ENCODE measurements at regions not wholly inside any gene's neighbourhood (a gene's known extent, or its start where the extent isn't known, plus 50 kb on each side); places are given as distances from the start of the nearest gene placed in this dataset.

DNA sequence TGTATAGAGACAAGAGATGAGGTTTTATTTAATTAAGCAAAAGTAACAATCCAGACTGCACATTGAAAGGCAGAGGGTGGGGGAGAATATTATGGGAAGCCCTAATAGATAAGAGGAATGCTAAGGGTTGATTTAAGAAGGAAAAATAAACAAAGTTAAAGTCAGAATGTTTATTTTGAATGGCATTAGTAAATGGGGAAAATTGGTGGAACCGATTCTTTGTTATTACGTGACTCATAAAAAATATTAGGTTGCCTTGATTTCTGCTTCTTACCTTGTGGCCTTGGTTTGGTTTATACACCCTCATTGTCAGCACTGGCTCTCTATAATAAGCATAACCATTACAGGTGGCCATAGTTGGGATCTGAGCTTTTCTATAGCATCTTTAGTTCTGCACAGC lies 674.8 kb upstream of the CITED2 start:
- ChIA-PET CTCF (no interaction called here), POLR2A (interaction anchor here (0.6 to 1.4 kb wide), 3 partner anchors 69 to 1525 kb away, joined by 3 to 6 read pairs (median 3); no protein-coding TSS in a partner anchor)
- Mint-ChIP-seq H3K4me3 (ENCODE audit: unreplicated experiment) (no peak overlapping the region), H3K4me1 (ENCODE audit: insufficient read depth, unreplicated experiment) (peaks cover 35% of the 10 kb centered on the region), H3K27ac (ENCODE audit: low read depth, unreplicated experiment) (peak overlapping the region; percentile 36), H3K36me3 (ENCODE audit: insufficient read depth, unreplicated experiment) (no peaks in the 10 kb centered on the region), H3K9me3 (ENCODE audit: unreplicated experiment) (no peaks in the 10 kb centered on the region), H3K27me3 (ENCODE audit: insufficient read depth, unreplicated experiment) (no peaks in the 10 kb centered on the region)
- BruUV-seq (replicated peaks), result no TSS peak
- TF ChIP-seq, protein P1, sequence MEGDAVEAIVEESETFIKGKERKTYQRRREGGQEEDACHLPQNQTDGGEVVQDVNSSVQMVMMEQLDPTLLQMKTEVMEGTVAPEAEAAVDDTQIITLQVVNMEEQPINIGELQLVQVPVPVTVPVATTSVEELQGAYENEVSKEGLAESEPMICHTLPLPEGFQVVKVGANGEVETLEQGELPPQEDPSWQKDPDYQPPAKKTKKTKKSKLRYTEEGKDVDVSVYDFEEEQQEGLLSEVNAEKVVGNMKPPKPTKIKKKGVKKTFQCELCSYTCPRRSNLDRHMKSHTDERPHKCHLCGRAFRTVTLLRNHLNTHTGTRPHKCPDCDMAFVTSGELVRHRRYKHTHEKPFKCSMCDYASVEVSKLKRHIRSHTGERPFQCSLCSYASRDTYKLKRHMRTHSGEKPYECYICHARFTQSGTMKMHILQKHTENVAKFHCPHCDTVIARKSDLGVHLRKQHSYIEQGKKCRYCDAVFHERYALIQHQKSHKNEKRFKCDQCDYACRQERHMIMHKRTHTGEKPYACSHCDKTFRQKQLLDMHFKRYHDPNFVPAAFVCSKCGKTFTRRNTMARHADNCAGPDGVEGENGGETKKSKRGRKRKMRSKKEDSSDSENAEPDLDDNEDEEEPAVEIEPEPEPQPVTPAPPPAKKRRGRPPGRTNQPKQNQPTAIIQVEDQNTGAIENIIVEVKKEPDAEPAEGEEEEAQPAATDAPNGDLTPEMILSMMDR (IDR thresholded peaks at IDR 0.05; ENCODE audit: unreplicated experiment), result no peak
- DNase-seq (ENCODE audit: unreplicated experiment), result no peak
- intact Hi-C loops (cut with micrococcal nuclease), result loop anchor here (10.0 kb wide), 1 partner anchor 284 kb away; no protein-coding TSS in a partner anchor

DNA sequence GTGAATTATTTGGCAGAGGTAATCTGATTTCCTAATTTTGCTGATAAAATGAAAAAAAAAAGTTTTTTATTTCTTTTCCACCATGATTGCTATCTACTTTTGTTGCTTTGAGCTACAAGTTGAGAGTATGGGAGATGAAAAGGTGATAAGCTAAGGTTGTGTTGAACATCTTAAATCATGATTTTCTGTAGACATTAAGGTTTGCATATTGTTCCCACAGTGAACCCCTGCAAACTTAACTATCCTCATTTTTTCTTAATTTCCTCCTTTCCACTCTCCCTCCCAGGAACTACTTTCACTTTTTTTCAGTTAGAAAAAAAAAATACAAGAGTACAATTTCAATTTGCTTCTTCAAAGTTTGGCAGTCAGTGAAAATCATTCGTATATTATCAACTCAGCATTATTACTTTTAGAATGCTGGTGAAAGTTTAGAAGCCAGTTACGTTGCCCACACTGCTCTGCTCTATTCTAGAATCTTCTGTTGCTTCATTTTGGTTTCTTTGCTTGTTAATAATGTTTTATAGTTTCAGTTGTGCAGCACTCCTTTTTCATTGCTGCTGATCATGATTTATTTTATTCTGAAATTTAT lies 673.8 kb upstream of the CITED2 start:
- Mint-ChIP-seq H3K27ac (ENCODE audit: low read depth, unreplicated experiment) (peak overlapping the region; percentile 36), H3K4me1 (ENCODE audit: insufficient read depth, unreplicated experiment) (peaks cover 44% of the 10 kb centered on the region), H3K9me3 (ENCODE audit: unreplicated experiment) (no peaks in the 10 kb centered on the region), H3K36me3 (ENCODE audit: insufficient read depth, unreplicated experiment) (no peaks in the 10 kb centered on the region), H3K4me3 (ENCODE audit: unreplicated experiment) (no peak overlapping the region), H3K27me3 (ENCODE audit: insufficient read depth, unreplicated experiment) (no peaks in the 10 kb centered on the region)
- TF ChIP-seq, protein P1 (IDR thresholded peaks at IDR 0.05; ENCODE audit: unreplicated experiment), result no peak
- intact Hi-C loops (cut with micrococcal nuclease), result loop anchor here (10.0 kb wide), 1 partner anchor 283 kb away; no protein-coding TSS in a partner anchor
- ChIA-PET CTCF (interaction anchor here (0.6 kb wide), 2 partner anchors 154 to 310 kb away, joined by 3 read pairs; no protein-coding TSS in a partner anchor), POLR2A (interaction anchor here (0.6 to 1.3 kb wide), 7 partner anchors 8 to 1525 kb away, joined by 3 to 5 read pairs (median 3); no protein-coding TSS in a partner anchor)
- no TSS peak for BruUV-seq (replicated peaks)
- no peak for DNase-seq (ENCODE audit: unreplicated experiment)

GRCh38 chr6:140047321-140047720 lies 672.9 kb upstream of the CITED2 start:
- no peak for DNase-seq (ENCODE audit: unreplicated experiment)
- peaks cover 41% of the 10 kb centered on the region for H3K4me1 Mint-ChIP-seq (ENCODE audit: insufficient read depth, unreplicated experiment)
- H3K9me3 Mint-ChIP-seq (ENCODE audit: unreplicated experiment), result no peaks in the 10 kb centered on the region
- no peaks in the 10 kb centered on the region for H3K27me3 Mint-ChIP-seq (ENCODE audit: insufficient read depth, unreplicated experiment)
- ChIA-PET POLR2A (interaction anchor here (0.7 to 1.3 kb wide), 2 partner anchors 10 to 15 kb away, joined by 3 to 5 read pairs; no protein-coding TSS in a partner anchor), CTCF (interaction anchor here (0.7 kb wide), 1 partner anchor 720 kb away, joined by 4 read pairs; no protein-coding TSS in a partner anchor)
- no peak overlapping the region for H3K27ac Mint-ChIP-seq (ENCODE audit: low read depth, unreplicated experiment)
- H3K36me3 Mint-ChIP-seq (ENCODE audit: insufficient read depth, unreplicated experiment), result no peaks in the 10 kb centered on the region
- intact Hi-C loops (cut with micrococcal nuclease), result loop anchor here (10.0 kb wide), 1 partner anchor 283 kb away; no protein-coding TSS in a partner anchor
- TF ChIP-seq, protein P1 (IDR thresholded peaks at IDR 0.05; ENCODE audit: unreplicated experiment), result no peak
- no TSS peak for BruUV-seq (replicated peaks)
- no peak overlapping the region for H3K4me3 Mint-ChIP-seq (ENCODE audit: unreplicated experiment)

GRCh38 chr6:140046016-140046632 lies 671.7 kb upstream of the CITED2 start:
- H3K9me3 Mint-ChIP-seq (ENCODE audit: unreplicated experiment), result no peaks in the 10 kb centered on the region
- DNase-seq (ENCODE audit: unreplicated experiment), result no peak
- H3K27me3 Mint-ChIP-seq (ENCODE audit: insufficient read depth, unreplicated experiment), result no peaks in the 10 kb centered on the region
- H3K27ac Mint-ChIP-seq (ENCODE audit: low read depth, unreplicated experiment), result no peak overlapping the region
- no peaks in the 10 kb centered on the region for H3K36me3 Mint-ChIP-seq (ENCODE audit: insufficient read depth, unreplicated experiment)
- BruUV-seq (replicated peaks), result no TSS peak
- ChIA-PET POLR2A (interaction anchor here (0.6 kb wide), 1 partner anchor 67 kb away, joined by 4 read pairs; no protein-coding TSS in a partner anchor), CTCF (no interaction called here)
- peaks cover 42% of the 10 kb centered on the region for H3K4me1 Mint-ChIP-seq (ENCODE audit: insufficient read depth, unreplicated experiment)
- no peak overlapping the region for H3K4me3 Mint-ChIP-seq (ENCODE audit: unreplicated experiment)
- TF ChIP-seq, protein P1 (IDR thresholded peaks at IDR 0.05; ENCODE audit: unreplicated experiment), result no peak
- intact Hi-C loops (cut with micrococcal nuclease), result loop anchor here (10.0 kb wide), 1 partner anchor 281 kb away; no protein-coding TSS in a partner anchor

All from MCF 10A (cell line).